ENCODE measurements at regions not wholly inside any gene's neighbourhood (a gene's known extent, or its start where the extent isn't known, plus 50 kb on each side); places are given as distances from the start of the nearest gene placed in this dataset.
"Not testable (repeated sequence)": the region's sequence is repeated elsewhere in the genome, so short reads cannot be mapped to it uniquely, and the experiment has no call there.

GRCh38 chrX:69060631-69061408 lies 104.4 kb downstream of the PJA1 start:
- Histone ChIP-seq H3K27me3 (ENCODE audit: control insufficient read depth, insufficient read depth, low read length) (no peaks in the 10 kb centered on the region), H3K36me3 (ENCODE audit: control insufficient read depth, insufficient read depth, low read length) (no peaks in the 10 kb centered on the region), H3K4me3 (ENCODE audit: low read depth, low read length) (no peak overlapping the region)
- DNase-seq (ENCODE audit: low read depth) = no peak
- peak; percentile 41 for TF ChIP-seq CTCF (IDR thresholded peaks at IDR 0.05; ENCODE audit: insufficient read depth, low read length, poor library complexity, severe bottlenecking)

GRCh38 chrX:69055193-69055592 lies 110.1 kb downstream of the PJA1 start:
- H3K4me3 ChIP-seq (ENCODE audit: low read depth, low read length) = no peak overlapping the region
- H3K36me3 ChIP-seq (ENCODE audit: control insufficient read depth, insufficient read depth, low read length) = no peaks in the 10 kb centered on the region

GRCh38 chrX:69054497-69054896 lies 110.8 kb downstream of the PJA1 start:
- H3K27me3 ChIP-seq (ENCODE audit: control insufficient read depth, insufficient read depth, low read length); H3K4me3 ChIP-seq (ENCODE audit: low read depth, low read length); DNase-seq (ENCODE audit: low read depth); H3K36me3 ChIP-seq (ENCODE audit: control insufficient read depth, insufficient read depth, low read length): not testable (repeated sequence)

More at GRCh38 chrX:69055193-69055592, 110.1 kb downstream of the PJA1 start:
- no peak for DNase-seq (ENCODE audit: low read depth)
- no peaks in the 10 kb centered on the region for H3K27me3 ChIP-seq (ENCODE audit: control insufficient read depth, insufficient read depth, low read length)
- TF ChIP-seq CTCF (IDR thresholded peaks at IDR 0.05; ENCODE audit: insufficient read depth, low read length, poor library complexity, severe bottlenecking) = no peak

- DNase-seq (ENCODE audit: low read depth) = no peak
- Histone ChIP-seq H3K27me3 (ENCODE audit: control insufficient read depth, insufficient read depth, low read length) (peaks cover 2% of the 10 kb centered on the region), H3K36me3 (ENCODE audit: control insufficient read depth, insufficient read depth, low read length) (no peaks in the 10 kb centered on the region), H3K4me3 (ENCODE audit: low read depth, low read length) (no peak overlapping the region)
- TF ChIP-seq CTCF (IDR thresholded peaks at IDR 0.05; ENCODE audit: insufficient read depth, low read length, poor library complexity, severe bottlenecking) = no peak
Measured at GRCh38 chrX:69051901-69052300, 113.4 kb downstream of the PJA1 start.

- Histone ChIP-seq H3K27me3 (ENCODE audit: control insufficient read depth, insufficient read depth, low read length) (peaks cover 2% of the 10 kb centered on the region), H3K36me3 (ENCODE audit: control insufficient read depth, insufficient read depth, low read length) (no peaks in the 10 kb centered on the region), H3K4me3 (ENCODE audit: low read depth, low read length) (no peak overlapping the region)
- TF ChIP-seq CTCF (IDR thresholded peaks at IDR 0.05; ENCODE audit: insufficient read depth, low read length, poor library complexity, severe bottlenecking) = no peak
- DNase-seq (ENCODE audit: low read depth) = no peak
Measured at GRCh38 chrX:69050051-69050765, 115.0 kb downstream of the PJA1 start.

GRCh38 chrX:69046996-69047490 lies 118.2 kb downstream of the PJA1 start:
- no peak for TF ChIP-seq CTCF (IDR thresholded peaks at IDR 0.05; ENCODE audit: insufficient read depth, low read length, poor library complexity, severe bottlenecking)
- no peak for DNase-seq (ENCODE audit: low read depth)
- H3K4me3 ChIP-seq (ENCODE audit: low read depth, low read length) = no peak overlapping the region
- H3K36me3 ChIP-seq (ENCODE audit: control insufficient read depth, insufficient read depth, low read length) = no peaks in the 10 kb centered on the region
- H3K27me3 ChIP-seq (ENCODE audit: control insufficient read depth, insufficient read depth, low read length) = peaks cover 2% of the 10 kb centered on the region
